Keratinocyte (primary cell): ENCODE measurements at regions not wholly inside any gene's neighbourhood (a gene's known extent, or its start where the extent isn't known, plus 50 kb on each side); places are given as distances from the start of the nearest gene placed in this dataset.

Source experiments
- DNase-seq: peaks from one replicate; pipeline ENCODE4 v3.0.0-alpha.2; 2011; ENCODE audit warnings: low read depth, missing footprints, low spot score
- FAIRE-seq: peaks from 2 replicates; lab custom pipeline; 2011; peaks lifted over from hg19 to GRCh38; lab: Jason Lieb, UNC
- H2AFZ ChIP-seq: 2 replicates; pipeline ENCODE4 v1.6.0; 2012; ENCODE audit warnings: low read length, control low read depth, inconsistent platforms; ENCODE audit not compliant: control insufficient read depth
- H3K27ac ChIP-seq: 2 replicates; pipeline ENCODE4 v1.5.1; 2011; ENCODE audit warnings: low read length; ENCODE audit not compliant: control insufficient read depth, insufficient read depth
- H3K27me3 ChIP-seq: 3 replicates; pipeline ENCODE4 v1.6.0; 2011; ENCODE audit warnings: low read length; ENCODE audit not compliant: control insufficient read depth, insufficient read depth; ENCODE audit errors: extremely low read depth
- H3K36me3 ChIP-seq, 2 experiments: 2 replicates in 1 of 2; 3 replicates in 1 of 2; pipeline ENCODE4 v1.5.1; 2011; ENCODE audit warnings: low read length in 2 of 2, mild to moderate bottlenecking in 1 of 2; ENCODE audit not compliant: control insufficient read depth in 2 of 2, insufficient read depth in 2 of 2; ENCODE audit errors: extremely low read depth in 1 of 2
- H3K4me1 ChIP-seq: 3 replicates; pipeline ENCODE4 v1.5.1; 2011; ENCODE audit warnings: low read length; ENCODE audit not compliant: control insufficient read depth, insufficient read depth; ENCODE audit errors: extremely low read depth
- H3K4me2 ChIP-seq: 3 replicates; pipeline ENCODE4 v1.6.0; 2011; ENCODE audit warnings: low read depth, low read length; ENCODE audit not compliant: control insufficient read depth, insufficient read depth; ENCODE audit errors: extremely low read depth
- H3K4me3 ChIP-seq, 3 experiments: fragments of 200-600 bp in 1 of 3; sonication (generic) in 1 of 3; 2 replicates in 2 of 3; 3 replicates in 1 of 3; pipeline ENCODE4 v1.5.1; 2011 to 2016; ENCODE audit warnings: low read length in 3 of 3, mild to moderate bottlenecking in 3 of 3, control low read depth in 2 of 3, inconsistent platforms in 1 of 3, low read depth in 1 of 3, mixed read lengths in 1 of 3, mixed run types in 1 of 3, moderate library complexity in 1 of 3; ENCODE audit not compliant: control insufficient read depth in 2 of 3, insufficient read depth in 2 of 3; ENCODE audit errors: extremely low read depth in 1 of 3
- H3K79me2 ChIP-seq: 2 replicates; pipeline ENCODE4 v1.6.0; 2012; ENCODE audit warnings: low read length; ENCODE audit not compliant: control insufficient read depth, insufficient read depth
- H3K9ac ChIP-seq: 3 replicates; pipeline ENCODE4 v1.6.0; 2011; ENCODE audit warnings: low read length; ENCODE audit not compliant: control insufficient read depth, insufficient read depth; ENCODE audit errors: extremely low read depth
- H3K9me1 ChIP-seq: 3 replicates; pipeline ENCODE4 v1.6.0; 2011; ENCODE audit warnings: low read length; ENCODE audit not compliant: control insufficient read depth, insufficient read depth; ENCODE audit errors: extremely low read depth
- H3K9me3 ChIP-seq: 2 replicates; pipeline ENCODE4 v1.5.1; 2012; ENCODE audit warnings: low read depth, low read length; ENCODE audit not compliant: control insufficient read depth
- H4K20me1 ChIP-seq: 3 replicates; pipeline ENCODE4 v1.6.0; 2011; ENCODE audit warnings: low read length; ENCODE audit not compliant: control insufficient read depth, insufficient read depth; ENCODE audit errors: extremely low read depth
- EZH2 ChIP-seq: IDR thresholded peaks from one replicate; pipeline ENCODE4 v1.6.1; 2012; ENCODE audit warnings: inconsistent platforms, mild to moderate bottlenecking, low read length, moderate library complexity
- dilution Hi-C: fragments of 300-500 bp; cut with MboI; formaldehyde crosslinking; loops from one replicate; pipeline ENCODE4 v1.7.0; 2020; ENCODE audit warnings: low sequenced_read_pairs; ENCODE audit not compliant: extremely low pct_ligation_motif_present
- TF ChIP-seq, protein P1 (sequence below), 3 experiments: IDR thresholded peaks in 1 of 3; conservative IDR thresholded peaks in 1 of 3; optimal IDR thresholded peaks in 1 of 3; 2 replicates in 2 of 3; 3 replicates in 1 of 3; pipeline versions ENCODE3 to v1.5.1; 2011; ENCODE audit warnings: low read length in 3 of 3, mild to moderate bottlenecking in 3 of 3, moderate library complexity in 2 of 3, control low read depth in 1 of 3, inconsistent platforms in 1 of 3; ENCODE audit not compliant: insufficient read depth in 2 of 3; ENCODE audit errors: extremely low read depth in 1 of 3

DNA sequence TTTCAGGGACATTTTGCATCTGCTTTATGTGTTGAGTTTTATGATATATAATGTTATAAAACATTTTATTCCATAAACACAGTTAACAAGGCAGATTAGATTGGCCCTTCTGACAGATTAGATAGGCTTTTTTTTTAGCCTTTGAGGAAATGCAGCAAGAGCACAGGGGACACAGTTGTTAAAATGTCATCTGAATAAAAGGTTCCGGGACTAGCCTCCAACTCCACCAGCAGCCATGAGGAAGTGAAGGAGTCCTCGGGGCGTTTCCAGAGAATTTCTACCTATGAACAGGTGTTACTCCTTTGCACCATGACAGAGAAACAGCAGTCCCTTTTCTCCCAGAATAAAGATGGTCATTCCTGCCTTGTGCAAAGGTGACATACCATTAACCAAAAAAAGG lies 167.8 kb upstream of the KBTBD8 start:
- no peaks in the 10 kb centered on the region for H4K20me1 ChIP-seq
- dilution Hi-C loops = no loop called here
- DNase-seq (no peak), FAIRE-seq (no peak)
- TF ChIP-seq EZH2 = no peak
- TF ChIP-seq, protein P1, sequence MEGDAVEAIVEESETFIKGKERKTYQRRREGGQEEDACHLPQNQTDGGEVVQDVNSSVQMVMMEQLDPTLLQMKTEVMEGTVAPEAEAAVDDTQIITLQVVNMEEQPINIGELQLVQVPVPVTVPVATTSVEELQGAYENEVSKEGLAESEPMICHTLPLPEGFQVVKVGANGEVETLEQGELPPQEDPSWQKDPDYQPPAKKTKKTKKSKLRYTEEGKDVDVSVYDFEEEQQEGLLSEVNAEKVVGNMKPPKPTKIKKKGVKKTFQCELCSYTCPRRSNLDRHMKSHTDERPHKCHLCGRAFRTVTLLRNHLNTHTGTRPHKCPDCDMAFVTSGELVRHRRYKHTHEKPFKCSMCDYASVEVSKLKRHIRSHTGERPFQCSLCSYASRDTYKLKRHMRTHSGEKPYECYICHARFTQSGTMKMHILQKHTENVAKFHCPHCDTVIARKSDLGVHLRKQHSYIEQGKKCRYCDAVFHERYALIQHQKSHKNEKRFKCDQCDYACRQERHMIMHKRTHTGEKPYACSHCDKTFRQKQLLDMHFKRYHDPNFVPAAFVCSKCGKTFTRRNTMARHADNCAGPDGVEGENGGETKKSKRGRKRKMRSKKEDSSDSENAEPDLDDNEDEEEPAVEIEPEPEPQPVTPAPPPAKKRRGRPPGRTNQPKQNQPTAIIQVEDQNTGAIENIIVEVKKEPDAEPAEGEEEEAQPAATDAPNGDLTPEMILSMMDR (optimal IDR thresholded peaks at IDR 0.05 in 1 of 3, IDR thresholded peaks at IDR 0.05 in 1 of 3, conservative IDR thresholded peaks at IDR 0.05 in 1 of 3; ENCODE audit: extremely low read depth in 1 of 3, insufficient read depth in 2 of 3, low read length in 3 of 3) = no peak
- H3K79me2 ChIP-seq = no peaks in the 10 kb centered on the region
- H3K27me3 ChIP-seq = peaks cover 9% of the 10 kb centered on the region
- H3K9me3 ChIP-seq = no peaks in the 10 kb centered on the region
- no peaks in the 10 kb centered on the region for H3K4me1 ChIP-seq
- no peaks in the 10 kb centered on the region for H3K9me1 ChIP-seq
- no peaks in the 10 kb centered on the region for H3K36me3 ChIP-seq
- no peak overlapping the region for H2AFZ ChIP-seq
- H3K9ac ChIP-seq = no peak overlapping the region
- H3K4me2 ChIP-seq = no peak overlapping the region
- H3K27ac ChIP-seq = no peak overlapping the region
- H3K4me3 ChIP-seq = no peak overlapping the region

DNA sequence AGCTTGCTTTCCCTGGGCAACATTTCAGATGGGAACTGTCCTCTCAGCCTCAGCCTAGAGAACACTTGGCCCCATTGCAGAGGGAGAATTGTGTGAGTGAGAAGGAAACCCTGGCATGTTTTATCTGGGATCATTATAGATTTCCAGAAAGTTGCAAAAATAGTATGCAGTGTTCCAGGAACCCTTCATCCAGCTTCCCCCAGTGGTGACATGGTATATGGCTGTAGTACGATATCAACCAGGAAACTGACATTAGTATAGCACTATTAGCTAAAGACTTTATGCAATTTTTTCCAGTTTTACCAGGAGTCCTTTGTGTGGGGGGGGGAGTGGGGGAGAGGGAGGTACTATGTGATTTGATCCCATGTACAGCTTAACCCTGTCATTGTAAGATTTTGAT lies 166.2 kb upstream of the KBTBD8 start:
- H3K27ac ChIP-seq = no peak overlapping the region
- H3K79me2 ChIP-seq = no peaks in the 10 kb centered on the region
- H3K9me3 ChIP-seq = no peaks in the 10 kb centered on the region
- TF ChIP-seq, protein P1 (optimal IDR thresholded peaks at IDR 0.05 in 1 of 3, IDR thresholded peaks at IDR 0.05 in 1 of 3, conservative IDR thresholded peaks at IDR 0.05 in 1 of 3; ENCODE audit: extremely low read depth in 1 of 3, insufficient read depth in 2 of 3, low read length in 3 of 3) = no peak
- no peak for TF ChIP-seq EZH2
- H3K4me2 ChIP-seq = no peak overlapping the region
- H3K9ac ChIP-seq = no peak overlapping the region
- H3K4me1 ChIP-seq = no peaks in the 10 kb centered on the region
- H2AFZ ChIP-seq = no peak overlapping the region
- dilution Hi-C loops = no loop called here
- peaks cover 9% of the 10 kb centered on the region for H3K27me3 ChIP-seq
- no peaks in the 10 kb centered on the region for H4K20me1 ChIP-seq
- H3K36me3 ChIP-seq = no peaks in the 10 kb centered on the region
- DNase-seq (no peak), FAIRE-seq (no peak)
- H3K4me3 ChIP-seq = no peak overlapping the region
- H3K9me1 ChIP-seq = no peaks in the 10 kb centered on the region
